GM12878 (cell line): ENCODE measurements at regions not wholly inside any gene's neighbourhood (a gene's known extent, or its start where the extent isn't known, plus 50 kb on each side); places are given as distances from the start of the nearest gene placed in this dataset.

Experiments used
- BCL11A ChIP-seq: IDR thresholded peaks from 2 replicates; pipeline ENCODE4 v1.6.1; 2011; ENCODE audit warnings: low read depth, low read length
- CBX5 ChIP-seq: sonication (generic); IDR thresholded peaks from 2 replicates; pipeline ENCODE4 v1.6.1; 2016; ENCODE audit warnings: low read depth, moderate library complexity, mild to moderate bottlenecking, inconsistent platforms
- CREM ChIP-seq: IDR thresholded peaks from 2 replicates; pipeline ENCODE4 v1.6.1; 2014; ENCODE audit warnings: antibody characterized with exemption, low read depth
- EED ChIP-seq: sonication (generic); IDR thresholded peaks from 2 replicates; pipeline ENCODE4 v1.6.1; 2016; ENCODE audit warnings: antibody characterized with exemption, low read depth
- ELK1 ChIP-seq: IDR thresholded peaks from 2 replicates; pipeline ENCODE4 v1.6.1; 2012; ENCODE audit warnings: low read depth, low read length, improper control_type of control experiment
- FOS ChIP-seq: IDR thresholded peaks from 3 replicates; pipeline ENCODE4 v1.6.1; 2011; ENCODE audit warnings: borderline replicate concordance; ENCODE audit not compliant: insufficient read length; ENCODE audit errors: extremely low read depth
- JUND ChIP-seq: IDR thresholded peaks from 2 replicates; pipeline ENCODE4 v1.6.1; 2012; ENCODE audit warnings: low read depth, mild to moderate bottlenecking, low read length, improper control_type of control experiment, moderate library complexity
- MLLT1 ChIP-seq: fragments of 450-650 bp; IDR thresholded peaks from 2 replicates; pipeline ENCODE4 v1.6.1; 2016; ENCODE audit warnings: mild to moderate bottlenecking
- PAX5 ChIP-seq: IDR thresholded peaks from 2 replicates; pipeline ENCODE4 v1.6.1; 2011; ENCODE audit warnings: low read depth, low read length, borderline replicate concordance
- PAX8 ChIP-seq: fragments of 450-650 bp; IDR thresholded peaks from 2 replicates; pipeline ENCODE4 v1.6.1; 2017; ENCODE audit warnings: mild to moderate bottlenecking, moderate library complexity
- POLR2A ChIP-seq: IDR thresholded peaks from 2 replicates; pipeline ENCODE4 v1.6.1; 2011; ENCODE audit warnings: low read depth, mild to moderate bottlenecking, low read length
- POLR2AphosphoS5 ChIP-seq: IDR thresholded peaks from 2 replicates; pipeline ENCODE4 v1.6.1; 2011; ENCODE audit warnings: mild to moderate bottlenecking, low read length, inconsistent platforms
- POU2F2 ChIP-seq: IDR thresholded peaks from 3 replicates; pipeline ENCODE4 v1.6.1; 2011; ENCODE audit warnings: low read depth, mild to moderate bottlenecking, low read length, borderline replicate concordance
- STAT1 ChIP-seq: fragments of 450-650 bp; conservative IDR thresholded peaks from 2 replicates; pipeline ENCODE4 v1.6.1; 2014; ENCODE audit warnings: antibody characterized with exemption, mild to moderate bottlenecking
- TCF7 ChIP-seq: IDR thresholded peaks from 2 replicates; pipeline ENCODE4 v1.6.1; 2014; ENCODE audit warnings: antibody characterized with exemption, borderline replicate concordance
- ZBTB33 ChIP-seq: fragments of 450-650 bp; IDR thresholded peaks from 2 replicates; pipeline ENCODE4 v1.6.1; 2017; ENCODE audit warnings: mild to moderate bottlenecking
- TF ChIP-seq, protein P1 (sequence below): IDR thresholded peaks from 2 replicates; pipeline ENCODE4 v1.6.1; 2011; ENCODE audit warnings: borderline replicate concordance, low read depth, mild to moderate bottlenecking, moderate library complexity, low read length; ENCODE audit not compliant: insufficient read depth, poor library complexity, severe bottlenecking
- TF ChIP-seq, protein P2 (sequence below): fragments of 150-350 bp; IDR thresholded peaks from 2 replicates; pipeline ENCODE4 v1.6.1; 2016; ENCODE audit warnings: low read depth, low read length
- TF ChIP-seq, protein P3 (sequence below): fragments of 450-650 bp; IDR thresholded peaks from 2 replicates; pipeline ENCODE4 v1.6.1; 2017; ENCODE audit warnings: mild to moderate bottlenecking, low read depth, inconsistent platforms; ENCODE audit not compliant: poor library complexity, severe bottlenecking

DNA sequence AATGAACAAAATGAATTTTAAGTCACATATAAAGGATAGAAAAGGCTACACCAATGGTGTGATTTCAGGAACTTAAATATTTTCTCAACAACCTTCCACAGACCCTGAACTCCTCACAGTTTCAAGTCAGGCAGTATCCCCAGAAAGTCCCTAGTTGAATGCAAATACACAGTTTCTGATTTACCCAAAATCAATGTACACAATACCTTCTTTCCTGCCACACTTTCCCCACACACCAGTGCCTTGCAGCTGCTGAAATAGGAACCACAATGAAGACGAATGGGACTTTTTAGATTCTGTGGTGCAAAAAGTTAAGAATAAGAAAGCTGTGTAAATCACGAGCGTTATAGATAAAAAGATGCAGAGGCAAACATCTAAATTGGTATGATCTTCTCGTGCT, 552.4 kb upstream of the MEF2C start (continued):
- TF ChIP-seq POLR2A (0 out of 2 replicates have a peak, but pooled peaks have one; percentile 28), FOS (no peak), JUND (no peak), PAX5 (no peak), ELK1 (no peak), CREM (peak; percentile 42; the same call in 1 of the 2 replicates), CBX5 (peak; percentile 52; the same call in 1 of the 2 replicates), POU2F2 (peak; percentile 92), EED (peak; percentile 88), STAT1 (no peak), PAX8 (0 out of 2 replicates have a peak, but pooled peaks have one; percentile 54), MLLT1 (peak; percentile 52; the same call in 1 of the 2 replicates), POLR2AphosphoS5 (peak; percentile 74), ZBTB33 (no peak), TCF7 (0 out of 2 replicates have a peak, but pooled peaks have one; percentile 15), BCL11A (peak; percentile 73; the same call in 1 of the 2 replicates)
- TF ChIP-seq, protein P1, sequence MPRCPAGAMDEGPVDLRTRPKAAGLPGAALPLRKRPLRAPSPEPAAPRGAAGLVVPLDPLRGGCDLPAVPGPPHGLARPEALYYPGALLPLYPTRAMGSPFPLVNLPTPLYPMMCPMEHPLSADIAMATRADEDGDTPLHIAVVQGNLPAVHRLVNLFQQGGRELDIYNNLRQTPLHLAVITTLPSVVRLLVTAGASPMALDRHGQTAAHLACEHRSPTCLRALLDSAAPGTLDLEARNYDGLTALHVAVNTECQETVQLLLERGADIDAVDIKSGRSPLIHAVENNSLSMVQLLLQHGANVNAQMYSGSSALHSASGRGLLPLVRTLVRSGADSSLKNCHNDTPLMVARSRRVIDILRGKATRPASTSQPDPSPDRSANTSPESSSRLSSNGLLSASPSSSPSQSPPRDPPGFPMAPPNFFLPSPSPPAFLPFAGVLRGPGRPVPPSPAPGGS = no peak
- TF ChIP-seq, protein P2, sequence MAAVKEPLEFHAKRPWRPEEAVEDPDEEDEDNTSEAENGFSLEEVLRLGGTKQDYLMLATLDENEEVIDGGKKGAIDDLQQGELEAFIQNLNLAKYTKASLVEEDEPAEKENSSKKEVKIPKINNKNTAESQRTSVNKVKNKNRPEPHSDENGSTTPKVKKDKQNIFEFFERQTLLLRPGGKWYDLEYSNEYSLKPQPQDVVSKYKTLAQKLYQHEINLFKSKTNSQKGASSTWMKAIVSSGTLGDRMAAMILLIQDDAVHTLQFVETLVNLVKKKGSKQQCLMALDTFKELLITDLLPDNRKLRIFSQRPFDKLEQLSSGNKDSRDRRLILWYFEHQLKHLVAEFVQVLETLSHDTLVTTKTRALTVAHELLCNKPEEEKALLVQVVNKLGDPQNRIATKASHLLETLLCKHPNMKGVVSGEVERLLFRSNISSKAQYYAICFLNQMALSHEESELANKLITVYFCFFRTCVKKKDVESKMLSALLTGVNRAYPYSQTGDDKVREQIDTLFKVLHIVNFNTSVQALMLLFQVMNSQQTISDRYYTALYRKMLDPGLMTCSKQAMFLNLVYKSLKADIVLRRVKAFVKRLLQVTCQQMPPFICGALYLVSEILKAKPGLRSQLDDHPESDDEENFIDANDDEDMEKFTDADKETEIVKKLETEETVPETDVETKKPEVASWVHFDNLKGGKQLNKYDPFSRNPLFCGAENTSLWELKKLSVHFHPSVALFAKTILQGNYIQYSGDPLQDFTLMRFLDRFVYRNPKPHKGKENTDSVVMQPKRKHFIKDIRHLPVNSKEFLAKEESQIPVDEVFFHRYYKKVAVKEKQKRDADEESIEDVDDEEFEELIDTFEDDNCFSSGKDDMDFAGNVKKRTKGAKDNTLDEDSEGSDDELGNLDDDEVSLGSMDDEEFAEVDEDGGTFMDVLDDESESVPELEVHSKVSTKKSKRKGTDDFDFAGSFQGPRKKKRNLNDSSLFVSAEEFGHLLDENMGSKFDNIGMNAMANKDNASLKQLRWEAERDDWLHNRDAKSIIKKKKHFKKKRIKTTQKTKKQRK = no peak
- TF ChIP-seq, protein P3, sequence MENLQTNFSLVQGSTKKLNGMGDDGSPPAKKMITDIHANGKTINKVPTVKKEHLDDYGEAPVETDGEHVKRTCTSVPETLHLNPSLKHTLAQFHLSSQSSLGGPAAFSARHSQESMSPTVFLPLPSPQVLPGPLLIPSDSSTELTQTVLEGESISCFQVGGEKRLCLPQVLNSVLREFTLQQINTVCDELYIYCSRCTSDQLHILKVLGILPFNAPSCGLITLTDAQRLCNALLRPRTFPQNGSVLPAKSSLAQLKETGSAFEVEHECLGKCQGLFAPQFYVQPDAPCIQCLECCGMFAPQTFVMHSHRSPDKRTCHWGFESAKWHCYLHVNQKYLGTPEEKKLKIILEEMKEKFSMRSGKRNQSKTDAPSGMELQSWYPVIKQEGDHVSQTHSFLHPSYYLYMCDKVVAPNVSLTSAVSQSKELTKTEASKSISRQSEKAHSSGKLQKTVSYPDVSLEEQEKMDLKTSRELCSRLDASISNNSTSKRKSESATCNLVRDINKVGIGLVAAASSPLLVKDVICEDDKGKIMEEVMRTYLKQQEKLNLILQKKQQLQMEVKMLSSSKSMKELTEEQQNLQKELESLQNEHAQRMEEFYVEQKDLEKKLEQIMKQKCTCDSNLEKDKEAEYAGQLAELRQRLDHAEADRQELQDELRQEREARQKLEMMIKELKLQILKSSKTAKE = peak; percentile 42
